ENCODE measurements at regions not wholly inside any gene's neighbourhood (a gene's known extent, or its start where the extent isn't known, plus 50 kb on each side); places are given as distances from the start of the nearest gene placed in this dataset.

DNA sequence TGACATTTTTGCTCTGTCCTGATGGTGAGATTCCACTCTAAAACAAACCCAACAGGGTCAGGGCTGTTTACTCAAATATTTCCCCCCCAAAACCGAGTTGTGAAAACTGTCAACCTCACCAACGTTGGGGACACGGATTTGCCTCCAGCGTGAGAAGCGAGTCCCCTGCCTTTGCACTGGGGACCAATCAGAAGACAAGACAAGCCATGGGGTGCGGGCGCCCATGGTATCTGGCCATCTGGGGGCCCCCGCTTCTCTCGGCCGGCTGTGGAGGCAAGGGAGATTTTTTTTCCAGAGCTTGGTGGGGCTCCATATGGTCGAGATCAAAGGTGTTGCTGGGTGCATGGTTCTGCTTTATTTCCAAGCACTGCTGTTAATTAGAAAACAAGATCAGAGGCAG, 272.1 kb downstream of the BCL11B start:
- DNase-seq, result no peak

DNA sequence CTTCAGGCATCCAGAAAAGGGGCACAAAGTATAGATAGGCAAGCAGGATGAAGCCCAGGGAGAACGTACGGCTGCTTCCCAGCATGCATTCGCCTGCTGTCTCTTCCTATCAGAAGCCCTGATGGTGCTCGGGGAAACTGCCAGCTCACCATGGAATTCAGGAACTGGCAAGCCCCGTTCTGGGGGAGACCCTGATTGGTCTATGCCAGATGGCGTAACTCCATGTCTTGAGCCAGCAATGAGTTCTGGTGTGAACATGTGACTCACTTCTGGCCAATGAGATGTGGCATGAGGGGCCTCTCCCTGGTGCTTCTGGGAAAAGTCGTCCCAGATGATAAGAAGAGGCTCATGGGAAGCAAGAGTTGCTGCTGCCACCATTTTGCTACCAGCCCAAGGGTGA, 270.8 kb downstream of the BCL11B start:
- no peak for DNase-seq

DNA sequence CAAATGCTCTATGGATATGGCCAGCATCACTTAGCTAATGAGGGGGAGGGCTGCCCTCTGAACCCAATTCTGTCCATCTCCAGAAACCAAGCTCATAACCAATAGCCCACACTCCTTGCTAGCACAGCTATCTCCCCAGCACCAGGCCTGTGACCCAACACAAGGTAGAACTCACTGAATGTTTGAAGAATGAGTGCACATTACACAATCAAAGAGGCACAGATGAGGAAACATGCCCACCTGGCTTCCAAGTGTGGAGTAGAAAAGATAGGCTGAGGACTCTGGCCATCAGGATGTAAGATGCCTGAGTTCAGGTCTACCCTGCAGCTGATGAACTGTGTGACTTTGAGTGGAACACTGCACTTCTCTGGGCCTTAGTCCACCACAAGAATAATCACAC, 268.4 kb downstream of the BCL11B start:
- no peak for DNase-seq

DNA sequence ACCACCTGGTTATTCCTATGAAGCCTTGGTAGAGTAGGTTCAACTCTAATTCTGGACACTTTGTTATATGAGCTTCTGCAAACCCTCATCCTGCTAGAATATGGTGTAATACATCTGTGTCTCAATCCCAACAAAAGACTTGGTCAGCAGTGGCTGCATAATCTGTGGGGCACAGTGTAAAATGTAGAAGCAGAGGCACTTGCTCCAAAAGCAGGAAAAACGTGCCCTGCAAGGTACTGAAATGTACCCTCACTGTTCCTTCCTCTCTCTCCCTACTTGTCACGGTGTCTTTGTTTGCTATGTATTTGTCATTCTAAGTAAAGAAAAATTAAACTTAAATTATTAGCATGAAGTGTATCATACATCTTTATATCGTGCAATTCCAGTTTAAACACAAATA, 267.9 kb downstream of the BCL11B start:
- DNase-seq, result no peak

DNA sequence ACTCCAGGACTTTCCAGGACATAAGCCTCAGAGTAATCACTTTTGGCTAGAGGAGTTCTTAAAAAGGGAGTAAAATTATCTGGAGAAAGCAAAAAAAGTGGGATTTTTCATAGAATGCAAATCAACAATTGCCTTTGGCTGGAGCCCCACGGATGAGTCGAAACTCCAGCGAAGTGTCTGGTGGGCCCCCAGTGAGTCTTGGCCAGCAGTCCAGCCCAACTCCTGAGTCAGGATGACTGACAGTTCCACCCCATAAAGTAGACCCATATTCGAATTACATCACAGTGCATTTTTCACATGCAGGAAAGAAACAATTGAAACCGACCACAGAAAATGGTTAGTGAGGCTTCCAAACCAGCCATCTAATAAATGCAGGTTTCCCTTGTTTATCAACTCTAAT, 265.7 kb downstream of the BCL11B start:
- DNase-seq, result no peak

DNA sequence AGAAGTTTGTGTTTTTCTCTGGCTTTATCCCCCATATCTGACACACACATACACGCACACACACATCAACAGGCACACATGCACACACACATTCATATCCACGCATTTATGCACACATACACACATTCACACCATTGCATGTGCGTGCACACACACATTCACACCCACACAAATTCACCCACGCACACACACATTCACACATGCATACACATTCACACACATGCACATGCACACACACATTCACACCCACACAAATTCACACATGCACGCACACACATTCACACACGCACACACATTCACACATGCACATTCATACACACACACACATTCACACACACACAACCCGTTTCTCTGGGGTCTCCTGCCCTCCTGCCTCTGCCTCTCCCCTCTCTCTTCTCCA, 264.2 kb downstream of the BCL11B start:
- no peak for DNase-seq

DNA sequence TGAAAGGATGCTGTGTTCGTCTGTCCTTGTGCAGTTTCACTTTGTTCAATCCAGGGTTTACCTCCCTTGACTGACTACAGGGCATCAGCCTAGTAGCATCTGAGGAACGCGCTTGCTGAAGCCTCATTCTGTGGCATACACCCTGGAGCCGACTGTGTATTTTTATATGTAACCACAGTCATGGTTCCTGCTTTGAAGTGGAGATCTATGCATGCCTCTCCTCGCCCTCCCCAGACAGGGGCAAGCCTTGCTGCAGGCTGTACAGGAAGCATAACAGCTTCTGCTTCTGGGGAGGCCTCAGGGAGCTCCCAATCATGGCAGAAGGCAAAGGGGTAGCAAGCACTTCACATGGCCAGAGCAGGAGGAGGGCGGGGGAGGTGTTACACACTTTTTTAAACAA, 262.1 kb downstream of the BCL11B start:
- DNase-seq, result no peak

DNA sequence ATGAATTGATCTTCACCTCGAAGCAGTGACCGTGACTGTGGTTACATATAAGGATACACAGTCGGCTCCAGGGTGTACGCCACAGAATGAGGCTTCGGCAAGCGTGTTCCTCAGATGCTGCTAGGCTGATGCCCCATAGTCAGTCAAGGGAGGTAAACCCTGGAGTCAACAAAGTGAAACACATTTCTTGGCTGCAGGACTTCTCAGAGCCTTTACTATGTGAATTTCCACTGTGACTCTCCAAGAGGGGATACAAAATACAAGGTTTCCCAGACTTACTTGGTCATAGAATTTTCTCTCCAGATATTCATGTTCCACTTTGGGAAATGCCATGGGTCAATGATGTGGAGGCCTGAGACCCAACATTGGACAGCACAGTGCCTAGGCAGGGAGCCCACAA, 260.6 kb downstream of the BCL11B start:
- no peak for DNase-seq

DNA sequence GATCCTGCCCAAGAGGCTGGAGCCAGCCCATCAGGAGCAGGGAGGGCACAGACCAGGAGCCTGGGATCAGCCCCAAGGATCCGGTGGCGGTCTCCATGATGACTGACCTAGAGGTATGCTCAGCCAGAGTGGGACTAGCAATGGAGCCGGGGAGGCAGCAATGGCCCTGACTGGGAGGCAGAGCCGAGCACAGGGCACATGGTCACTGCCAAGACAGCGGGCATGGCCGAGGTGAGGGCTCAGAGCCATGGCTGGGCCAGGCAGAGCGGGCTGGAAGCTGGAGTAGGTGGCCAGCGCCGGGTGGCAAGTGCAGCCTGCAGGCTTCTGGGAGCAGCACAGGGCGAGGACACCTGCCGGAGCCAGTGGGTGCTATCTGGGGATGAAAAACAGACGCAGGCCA, 259.3 kb downstream of the BCL11B start:
- DNase-seq, result peak in 7 of 56 donors; percentile 6 to 44 (median 22)

DNA sequence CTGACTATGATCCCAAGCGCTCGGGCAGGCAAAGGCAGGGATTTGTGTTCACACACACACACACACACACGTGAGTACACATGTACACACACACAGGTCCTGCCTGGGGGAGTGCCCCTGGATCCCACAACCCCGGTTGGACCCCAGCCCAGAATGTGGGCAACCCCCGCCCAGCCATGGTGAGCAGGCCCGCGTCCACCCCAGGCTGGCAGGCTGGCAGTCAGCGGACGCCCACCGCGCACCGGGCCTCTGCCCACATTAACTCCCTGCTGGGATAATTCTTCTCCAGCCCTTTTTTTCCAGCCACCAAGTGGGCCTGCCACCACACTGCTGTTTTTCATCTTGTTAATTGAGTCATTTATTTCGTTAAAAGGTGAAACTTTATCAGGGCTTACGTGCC, 256.2 kb downstream of the BCL11B start:
- no peak for DNase-seq

DNA sequence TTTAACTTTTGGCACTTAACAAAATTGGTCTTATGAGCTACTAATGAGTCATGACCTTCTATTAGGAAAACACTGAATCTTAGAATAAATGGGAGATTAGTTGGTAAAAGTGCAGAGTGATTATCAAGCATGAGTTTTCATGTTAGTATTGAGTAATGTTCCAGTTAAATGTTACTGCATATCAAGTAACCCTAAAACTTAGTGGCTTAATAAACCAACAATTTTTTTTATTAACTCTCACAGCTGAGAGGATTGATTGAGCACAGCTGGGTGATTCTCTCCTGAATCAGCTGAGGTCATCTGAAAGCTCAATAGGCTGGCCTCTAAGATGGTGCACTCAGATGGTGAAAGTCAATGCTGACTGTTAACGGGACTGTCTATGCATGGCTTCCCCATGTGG, 248.6 kb downstream of the BCL11B start:
- DNase-seq, result no peak

DNA sequence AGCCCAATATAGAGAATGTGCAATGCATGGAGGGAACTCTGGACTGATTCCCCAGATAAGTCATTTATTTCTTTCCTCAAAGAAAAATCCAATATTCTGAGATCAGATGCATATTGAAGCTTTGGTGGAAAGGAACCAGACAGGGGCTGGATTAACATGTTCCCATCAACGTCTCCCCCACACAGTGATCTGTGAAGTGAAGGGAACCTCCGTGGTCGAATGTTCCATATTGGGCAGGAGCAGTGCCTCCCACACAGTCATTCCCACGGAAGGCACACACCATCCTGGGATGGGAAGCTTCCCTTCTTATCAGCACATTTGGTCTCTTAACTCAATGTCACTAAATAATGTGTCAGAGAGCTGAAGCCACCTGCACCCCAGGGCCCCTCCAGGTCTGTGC, 247.1 kb downstream of the BCL11B start:
- DNase-seq, result no peak

DNA sequence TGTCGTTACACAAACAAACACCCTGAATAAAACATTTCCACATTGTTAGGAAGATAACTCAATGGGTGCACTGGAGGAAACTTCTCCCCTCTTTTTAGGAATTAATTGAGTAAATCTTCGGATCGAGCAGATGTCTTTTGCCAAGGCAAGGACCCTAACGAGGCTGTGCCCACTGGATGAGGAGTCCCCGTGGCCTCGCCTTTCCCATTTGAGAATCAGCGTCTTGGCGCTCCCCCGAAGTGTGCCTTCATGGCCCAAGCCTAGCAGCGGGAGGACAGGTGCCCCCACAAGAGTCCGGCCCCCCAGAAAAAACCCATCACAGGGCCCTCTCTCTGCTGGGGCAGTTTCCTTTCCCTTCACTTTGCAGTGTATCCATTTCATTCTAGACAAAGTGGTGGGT, 246.6 kb downstream of the BCL11B start:
- DNase-seq, result no peak

DNA sequence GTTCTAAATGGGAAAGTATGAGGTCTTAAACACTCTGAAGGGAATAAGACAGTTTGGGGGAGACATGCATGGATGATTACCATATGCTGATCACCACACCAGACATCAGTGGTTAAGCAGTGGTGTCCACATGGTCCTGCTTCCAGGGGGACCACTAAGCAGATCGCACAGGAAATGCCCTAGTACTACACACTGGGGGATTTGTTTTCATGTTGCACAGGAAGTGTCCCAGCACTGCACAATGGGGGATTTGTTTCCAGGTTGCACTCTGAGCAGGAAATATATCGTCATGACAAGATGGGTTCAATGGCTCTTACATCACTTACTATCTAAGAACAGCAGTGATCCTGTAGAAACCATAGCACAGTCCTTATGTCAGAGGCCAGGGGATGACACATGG, 245.5 kb downstream of the BCL11B start:
- DNase-seq, result no peak

DNA sequence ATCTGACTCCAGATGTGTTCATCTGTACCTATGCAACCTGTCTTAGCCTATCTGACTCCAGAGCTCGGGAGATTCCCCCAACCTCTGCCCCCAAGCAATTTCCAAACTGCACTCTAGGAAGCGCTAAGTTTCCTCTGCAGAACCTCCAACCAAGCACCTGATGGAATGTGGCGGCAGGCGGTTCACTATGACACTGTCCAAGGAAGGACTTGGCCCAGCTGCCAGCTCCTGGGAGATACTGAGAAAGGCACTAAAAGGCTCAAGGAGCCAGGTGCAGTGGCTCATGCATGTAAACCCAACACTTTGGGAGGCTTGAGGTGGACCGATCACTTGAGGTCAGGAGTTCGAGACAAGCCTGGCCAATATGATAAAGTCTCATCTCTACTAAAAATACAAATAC, 244.0 kb downstream of the BCL11B start:
- no peak for DNase-seq

DNA sequence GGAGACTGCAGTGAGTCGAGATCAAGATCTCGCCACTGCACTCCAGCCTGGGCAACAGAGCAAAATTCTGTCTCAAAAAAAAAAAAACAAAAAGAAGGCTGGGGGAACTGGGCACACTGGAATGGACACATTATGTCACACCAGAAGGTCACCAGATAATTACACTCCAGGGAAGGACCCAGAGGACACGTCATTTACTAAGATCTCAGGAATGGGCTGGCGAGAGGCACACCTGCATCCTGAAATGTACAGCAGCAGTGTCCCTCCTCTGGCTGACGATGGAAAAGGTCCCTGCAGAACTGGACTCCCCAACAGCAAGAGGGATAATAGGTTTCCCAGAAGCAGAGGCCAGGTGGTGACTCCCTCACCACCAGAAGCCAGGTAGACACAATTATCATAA, 243.5 kb downstream of the BCL11B start:
- no peak for DNase-seq

DNA sequence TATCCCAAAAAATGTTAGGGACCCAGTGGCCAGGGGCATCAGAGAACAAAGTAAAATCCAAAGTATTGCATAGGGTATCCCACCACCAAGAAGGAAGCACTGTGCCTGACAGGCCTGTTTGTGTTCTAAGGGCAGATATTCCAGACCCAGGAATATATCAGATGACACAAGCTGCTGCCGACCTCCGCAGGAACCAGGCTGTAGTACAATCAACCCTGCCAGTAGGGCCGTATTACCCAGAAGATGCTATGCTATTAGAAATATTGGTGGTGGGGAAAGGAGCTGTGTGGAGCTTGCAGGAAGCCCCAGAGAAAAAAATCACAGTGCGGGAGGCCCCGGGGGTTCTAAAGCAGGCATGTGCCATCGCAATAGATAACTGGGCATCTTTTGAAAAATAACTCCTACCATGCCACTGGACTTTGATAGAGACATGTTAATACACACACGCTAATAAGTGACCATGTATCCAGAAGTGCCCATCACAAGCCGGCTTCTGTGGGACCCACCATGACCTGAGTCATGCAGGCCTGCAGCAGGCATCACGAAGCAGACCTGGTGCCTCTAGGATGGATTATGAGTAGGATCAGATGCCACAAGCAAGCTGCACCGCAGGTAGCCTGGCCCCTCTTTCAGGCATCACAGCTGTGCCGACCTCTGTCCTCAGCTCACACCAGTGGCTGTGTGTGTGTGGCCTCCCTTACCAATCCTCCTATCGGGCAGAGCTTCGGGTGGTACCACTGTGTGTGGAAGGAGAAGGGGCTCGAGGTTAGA, 242.7 kb downstream of the BCL11B start:
- no peak for DNase-seq

DNA sequence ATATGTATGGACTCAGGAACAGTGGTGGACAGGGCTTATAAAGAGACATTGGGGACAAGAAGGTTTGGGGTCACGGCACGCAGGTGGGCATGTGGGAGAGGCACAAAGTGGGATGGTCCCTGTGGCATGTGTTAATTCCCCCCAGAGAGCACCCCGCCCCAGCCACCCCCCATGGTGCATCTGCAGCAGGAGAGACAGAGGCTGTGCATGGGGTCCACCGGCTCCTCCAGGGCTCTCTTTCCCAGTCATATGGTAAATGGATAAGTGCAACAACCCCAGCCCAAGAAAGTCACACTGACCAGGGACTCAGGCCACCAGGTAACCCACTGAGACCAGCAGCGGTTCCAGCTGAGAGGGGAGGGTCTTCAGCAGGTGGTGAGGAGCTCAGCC, 242.1 kb downstream of the BCL11B start:
- DNase-seq, result no peak

DNA sequence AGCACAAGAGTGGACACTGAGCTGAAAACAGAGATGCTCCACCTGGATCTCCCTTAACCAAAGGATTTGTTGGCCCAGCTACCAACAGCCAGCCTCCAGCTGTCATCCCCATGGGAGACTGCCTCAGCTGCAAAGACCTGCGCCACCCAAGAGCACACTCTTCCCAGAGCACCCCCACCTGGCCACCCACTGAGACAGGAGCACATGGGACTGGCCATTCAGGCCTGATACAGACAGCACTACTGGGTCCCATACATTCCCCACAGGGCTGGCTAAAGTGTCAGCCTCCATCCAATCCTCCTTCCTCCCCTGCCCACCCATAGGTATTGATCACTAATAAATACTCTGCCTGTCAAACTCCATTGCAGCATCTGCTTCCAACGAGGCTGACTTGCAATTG, 241.5 kb downstream of the BCL11B start:
- DNase-seq, result no peak

DNA sequence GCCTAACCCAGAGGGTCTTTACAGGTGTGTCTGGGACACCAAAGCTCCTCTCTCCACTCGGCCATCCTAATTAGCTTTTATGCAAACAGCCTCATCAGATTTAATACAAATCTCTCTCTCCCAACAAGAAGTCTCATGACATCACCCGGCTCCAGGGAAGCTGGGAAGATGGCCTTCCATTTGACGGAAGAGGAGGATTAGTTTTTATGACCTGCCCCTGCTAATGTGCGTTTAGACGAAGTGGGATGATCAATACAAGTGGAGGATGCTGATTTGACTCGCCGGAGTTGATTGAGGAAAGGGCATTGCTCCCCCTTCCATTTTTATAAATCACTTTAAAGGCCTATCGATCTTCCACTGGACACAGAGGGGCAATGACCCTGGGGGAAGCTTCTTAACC, 239.2 kb downstream of the BCL11B start:
- DNase-seq, result no peak

DNA sequence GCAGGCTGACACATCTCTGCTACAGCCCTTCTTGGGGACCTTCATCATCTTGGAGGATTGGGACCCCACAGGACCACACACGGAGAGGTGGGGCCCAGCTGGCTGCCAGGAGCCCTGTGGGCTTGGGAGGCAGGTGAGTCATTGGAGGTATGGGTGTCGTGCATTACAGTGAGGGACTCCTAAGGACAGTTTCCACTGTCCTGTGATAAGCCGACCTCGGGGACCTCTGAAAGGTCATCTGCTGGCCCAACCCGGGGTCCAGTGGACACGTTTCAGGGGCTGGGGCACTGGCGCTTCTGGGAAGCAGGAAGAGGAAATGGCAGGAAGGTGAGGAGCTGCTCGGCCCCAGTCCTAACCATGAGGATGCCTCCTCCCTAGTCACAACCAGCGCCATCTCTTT, 238.0 kb downstream of the BCL11B start:
- no peak for DNase-seq

DNA sequence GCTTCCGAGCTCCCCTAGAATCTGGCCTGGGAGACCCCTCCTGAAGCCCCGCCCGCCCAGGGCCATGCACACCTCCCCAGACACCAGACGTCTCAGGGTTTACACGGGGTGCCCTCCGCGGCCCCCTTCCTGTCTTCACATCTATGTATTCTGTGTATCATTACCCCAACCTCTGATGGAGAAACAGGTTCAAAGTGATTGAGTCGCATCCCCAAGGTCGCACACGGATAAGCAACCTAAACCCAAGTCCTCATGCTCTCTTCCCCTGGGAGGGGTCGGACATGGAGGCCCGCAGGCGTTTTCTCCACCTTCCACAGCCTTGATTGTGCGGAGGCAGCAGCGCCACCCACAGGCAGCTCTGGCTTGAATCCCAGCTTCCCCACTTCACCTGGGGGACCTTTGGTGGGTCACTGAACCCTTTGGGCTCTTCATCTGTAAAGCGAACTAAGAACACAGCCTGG, 237.3 kb downstream of the BCL11B start:
- no peak for DNase-seq

DNA sequence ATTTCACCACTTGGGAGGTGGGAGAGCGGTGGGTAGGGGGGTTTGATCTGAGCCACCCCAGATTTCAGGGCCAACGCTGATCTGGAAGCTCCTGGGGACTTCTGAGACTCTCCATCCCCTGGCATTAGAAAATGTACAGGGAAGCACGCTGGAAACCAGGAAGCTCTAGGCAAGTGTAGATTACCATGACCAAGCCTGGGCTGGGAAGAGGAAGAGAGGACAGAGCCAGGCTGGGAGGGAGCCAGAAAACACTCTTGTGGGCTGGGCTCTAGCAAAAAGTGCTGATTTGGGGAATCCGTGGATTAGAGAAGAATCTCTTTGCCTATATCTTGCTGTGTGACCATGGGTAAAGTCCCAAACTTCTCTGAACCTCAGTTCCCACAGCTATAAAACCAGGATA, 236.7 kb downstream of the BCL11B start:
- DNase-seq, result peak in 8 of 56 donors; percentile 4 to 22 (median 9)

Data from nucleus accumbens (tissue), 56 donors.